SK-N-SH (cell line): ENCODE measurements at regions not wholly inside any gene's neighbourhood (a gene's known extent, or its start where the extent isn't known, plus 50 kb on each side); places are given as distances from the start of the nearest gene placed in this dataset.

Experiments used
- CTCF ChIA-PET: fragments of 300-600, 350-600 bp; formaldehyde crosslinking; extraction: SDS; loops from one replicate; lab custom pipeline; 2021; lab: Yijun Ruan, JAX
- POLR2A ChIA-PET: fragments of 350-600 bp; sonication (Branson Sonifier 250); formaldehyde crosslinking; extraction: SDS; loops from one replicate; lab custom pipeline; 2020; ENCODE audit warnings: antibody characterized with exemption, inconsistent platforms; lab: Yijun Ruan, JAX
- DNase-seq: peaks from one replicate; pipeline ENCODE4 v3.0.0; 2012
- H2AFZ ChIP-seq: fragments of 200-600 bp; sonication (generic); 2 replicates; pipeline ENCODE4 v1.8.1; 2016; ENCODE audit warnings: antibody characterized with exemption, mild to moderate bottlenecking, low read depth
- H3F3A ChIP-seq: fragments of 200-600 bp; sonication (generic); replicated peaks from 2 replicates; pipeline ENCODE3; 2016; ENCODE audit warnings: antibody characterized with exemption, mild to moderate bottlenecking; ENCODE audit not compliant: insufficient read depth
- H3K27ac ChIP-seq, 2 experiments: fragments of 200-500 bp in 1 of 2; fragments of 200-600 bp in 1 of 2; sonication (Bioruptor generic) in 1 of 2; sonication (generic), shearing (Covaris generic) in 1 of 2; 2 replicates each; pipeline versions ENCODE4 v1.5.1 to v1.6.1; 2014 to 2016; ENCODE audit warnings: low read depth in 2 of 2, inconsistent platforms in 1 of 2, low read length in 1 of 2, mild to moderate bottlenecking in 1 of 2, mixed read lengths in 1 of 2
- H3K27me3 ChIP-seq: fragments of 200-600 bp; sonication (generic), shearing (Covaris generic); 2 replicates; pipeline ENCODE4 v1.6.1; 2016; ENCODE audit warnings: mixed run types; ENCODE audit not compliant: insufficient read depth
- H3K36me3 ChIP-seq, 2 experiments: fragments of 200-500 bp in 1 of 2; fragments of 200-600 bp in 1 of 2; sonication (Bioruptor generic) in 1 of 2; sonication (generic) in 1 of 2; replicated peaks in 1 of 2; 2 replicates each; pipeline versions ENCODE3 to v1.5.1; 2014 to 2016; ENCODE audit warnings: low read length in 1 of 2, mild to moderate bottlenecking in 1 of 2; ENCODE audit not compliant: insufficient read depth in 2 of 2, control insufficient read depth in 1 of 2
- H3K4me1 ChIP-seq, 2 experiments: fragments of 200-500 bp in 1 of 2; fragments of 200-600 bp in 1 of 2; sonication (Bioruptor generic) in 1 of 2; sonication (generic), shearing (Covaris generic) in 1 of 2; 2 replicates each; pipeline versions ENCODE4 v1.5.1 to v1.6.1; 2014 to 2016; ENCODE audit warnings: low read depth in 1 of 2, low read length in 1 of 2, mixed run types in 1 of 2; ENCODE audit not compliant: insufficient read depth in 2 of 2, control insufficient read depth in 1 of 2
- H3K4me2 ChIP-seq: fragments of 200-600 bp; sonication (generic), shearing (Covaris generic); 2 replicates; pipeline ENCODE4 v1.6.1; 2017; ENCODE audit warnings: mixed run types
- H3K4me3 ChIP-seq, 2 experiments: fragments of 200-500 bp in 1 of 2; fragments of 200-600 bp in 1 of 2; sonication (Bioruptor generic) in 1 of 2; sonication (generic), shearing (Covaris generic) in 1 of 2; 2 replicates each; pipeline versions ENCODE4 v1.5.1 to v1.8.1; 2014 to 2016; ENCODE audit warnings: low read depth in 2 of 2, inconsistent platforms in 1 of 2, low read length in 1 of 2, mild to moderate bottlenecking in 1 of 2, mixed read lengths in 1 of 2, moderate library complexity in 1 of 2
- H3K79me2 ChIP-seq: fragments of 200-600 bp; sonication (generic); 2 replicates; pipeline ENCODE4 v1.8.1; 2017; ENCODE audit warnings: mild to moderate bottlenecking; ENCODE audit not compliant: insufficient read depth
- H3K9ac ChIP-seq: fragments of 200-600 bp; sonication (generic); 2 replicates; pipeline ENCODE4 v1.6.1; 2017; ENCODE audit warnings: mixed run types
- H3K9me2 ChIP-seq: fragments of 200-600 bp; sonication (generic); 2 replicates; pipeline ENCODE4 v1.6.1; 2017; ENCODE audit warnings: mixed run types
- H3K9me3 ChIP-seq: fragments of 200-600 bp; sonication (generic); 2 replicates; pipeline ENCODE4 v1.6.1; 2017; ENCODE audit warnings: mixed run types, mild to moderate bottlenecking, moderate library complexity
- H4K20me1 ChIP-seq: fragments of 200-600 bp; sonication (generic); 2 replicates; pipeline ENCODE4 v1.6.1; 2017; ENCODE audit warnings: mild to moderate bottlenecking, mixed run types; ENCODE audit not compliant: insufficient read depth
- ELF1 ChIP-seq: IDR thresholded peaks from 2 replicates; pipeline ENCODE4 v1.4.0; 2012
- EP300 ChIP-seq, 2 experiments: IDR thresholded peaks; 2 replicates each; pipeline versions ENCODE4 v1.4.0 to v1.6.1; 2012; ENCODE audit warnings: borderline replicate concordance in 1 of 2, low read depth in 1 of 2, low read length in 1 of 2
- FOSL2 ChIP-seq: IDR thresholded peaks from 2 replicates; pipeline ENCODE4 v1.4.0; 2012; ENCODE audit warnings: low read depth, mild to moderate bottlenecking, moderate library complexity, borderline replicate concordance
- FOXJ3 ChIP-seq: sonication (generic); formaldehyde crosslinking; IDR thresholded peaks from 2 replicates; pipeline ENCODE4 v1.5.1; 2020; ENCODE audit warnings: mild to moderate bottlenecking, missing genetic modification reagents
- FOXM1 ChIP-seq: IDR thresholded peaks from 2 replicates; pipeline ENCODE4 v1.4.0; 2012; ENCODE audit warnings: low read depth, mild to moderate bottlenecking
- GABPA ChIP-seq: IDR thresholded peaks from 2 replicates; pipeline ENCODE4 v1.4.0; 2012; ENCODE audit warnings: low read depth, mild to moderate bottlenecking
- GATA2 ChIP-seq: sonication (generic); formaldehyde crosslinking; IDR thresholded peaks from 2 replicates; pipeline ENCODE4 v1.5.0; 2020; ENCODE audit warnings: mild to moderate bottlenecking, missing genetic modification reagents
- JUND ChIP-seq: IDR thresholded peaks from 2 replicates; pipeline ENCODE4 v1.4.0; 2012
- MEF2A ChIP-seq: IDR thresholded peaks from 2 replicates; pipeline ENCODE4 v1.4.0; 2012; ENCODE audit warnings: low read depth, borderline replicate concordance
- MXI1 ChIP-seq: IDR thresholded peaks from 2 replicates; pipeline ENCODE4 v1.6.1; 2012; ENCODE audit warnings: mild to moderate bottlenecking, low read depth, low read length, improper control_type of control experiment
- RAD21 ChIP-seq: IDR thresholded peaks from 2 replicates; pipeline ENCODE4 v1.6.1; 2012; ENCODE audit warnings: mild to moderate bottlenecking, low read length
- RCOR1 ChIP-seq: fragments of 150-350 bp; IDR thresholded peaks from 2 replicates; pipeline ENCODE4 v1.6.1; 2017; ENCODE audit warnings: antibody characterized with exemption, low read length
- SMC3 ChIP-seq: IDR thresholded peaks from 2 replicates; pipeline ENCODE4 v1.6.1; 2012; ENCODE audit warnings: low read depth, low read length, improper control_type of control experiment
- TAF1 ChIP-seq: IDR thresholded peaks from 2 replicates; pipeline ENCODE4 v1.6.1; 2012; ENCODE audit warnings: low read depth, mild to moderate bottlenecking, low read length, moderate library complexity, borderline replicate concordance
- TEAD4 ChIP-seq: IDR thresholded peaks from 2 replicates; pipeline ENCODE4 v1.4.0; 2012; ENCODE audit warnings: mild to moderate bottlenecking, borderline replicate concordance; ENCODE audit not compliant: insufficient read depth
- YY1 ChIP-seq: IDR thresholded peaks from 2 replicates; pipeline ENCODE4 v1.4.0; 2012; ENCODE audit warnings: low read depth, mild to moderate bottlenecking
- WGBS: methylation state at CpG from one replicate; pipeline ENCODE4 v1.1.6; 2017; ENCODE audit warnings: low lambda C conversion rate; 5-methylcytosine and 5-hydroxymethylcytosine counted together
- TF ChIP-seq, protein P1 (sequence below): IDR thresholded peaks from 2 replicates; pipeline ENCODE4; 2012
- TF ChIP-seq, protein P2 (sequence below): fragments of 200-600 bp; sonication (generic); IDR thresholded peaks from 2 replicates; pipeline ENCODE4 v1.6.1; 2017; ENCODE audit warnings: antibody characterized with exemption, mild to moderate bottlenecking, moderate library complexity
- TF ChIP-seq, protein P3 (sequence below): fragments of 150-350 bp; IDR thresholded peaks from 2 replicates; pipeline ENCODE4 v1.6.1; 2016; ENCODE audit warnings: mild to moderate bottlenecking, low read depth, low read length

DNA sequence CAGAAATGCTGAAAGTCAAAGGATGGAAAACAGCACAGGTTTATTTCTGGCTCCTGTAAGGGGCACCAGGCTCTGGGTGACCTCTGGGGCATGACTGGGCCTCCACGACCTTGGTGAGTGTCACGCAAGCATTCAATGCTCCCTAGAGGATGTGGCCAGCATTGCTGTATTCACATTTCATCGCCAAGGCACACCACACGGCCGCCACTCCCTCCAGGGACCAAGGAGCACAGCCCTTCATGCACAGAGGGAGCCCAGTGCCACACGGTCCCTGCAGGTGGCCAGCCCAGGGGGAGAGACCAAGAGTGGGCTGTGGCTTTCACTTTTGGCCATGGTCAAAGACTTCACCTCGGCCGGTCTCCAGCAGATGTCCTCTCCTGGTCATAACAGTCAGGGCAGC is 137.4 kb upstream of the TNRC6C start:
- Histone ChIP-seq H2AFZ (no peak overlapping the region), H4K20me1 (no peaks in the 10 kb centered on the region), H3K9me3 (no peaks in the 10 kb centered on the region), H3K9me2 (no peaks in the 10 kb centered on the region), H3K4me1 (peaks cover 0 to 13% of the 10 kb centered on the region in 2 experiments; a peak in 1 of 4 replicates), H3K9ac (no peak overlapping the region), H3K27ac (no peak overlapping the region), H3K27me3 (no peaks in the 10 kb centered on the region), H3K79me2 (no peaks in the 10 kb centered on the region), H3F3A (no peaks in the 10 kb centered on the region), H3K4me3 (no peak overlapping the region), H3K36me3 (no peaks in the 10 kb centered on the region), H3K4me2 (no peak overlapping the region)
- DNase-seq = peak; percentile 61
- POLR2A ChIA-PET = no interaction called here
- no peak for TF ChIP-seq GABPA
- no peak for TF ChIP-seq FOXM1
- TF ChIP-seq TAF1 = no peak
- peak; percentile 31; the same call in 1 of the 2 replicates for TF ChIP-seq SMC3
- no peak for TF ChIP-seq YY1
- no peak for TF ChIP-seq TEAD4
- no peak for TF ChIP-seq MEF2A
- no peak for TF ChIP-seq GATA2
- no peak for TF ChIP-seq RCOR1
- no peak for TF ChIP-seq ELF1
- TF ChIP-seq, protein P1, sequence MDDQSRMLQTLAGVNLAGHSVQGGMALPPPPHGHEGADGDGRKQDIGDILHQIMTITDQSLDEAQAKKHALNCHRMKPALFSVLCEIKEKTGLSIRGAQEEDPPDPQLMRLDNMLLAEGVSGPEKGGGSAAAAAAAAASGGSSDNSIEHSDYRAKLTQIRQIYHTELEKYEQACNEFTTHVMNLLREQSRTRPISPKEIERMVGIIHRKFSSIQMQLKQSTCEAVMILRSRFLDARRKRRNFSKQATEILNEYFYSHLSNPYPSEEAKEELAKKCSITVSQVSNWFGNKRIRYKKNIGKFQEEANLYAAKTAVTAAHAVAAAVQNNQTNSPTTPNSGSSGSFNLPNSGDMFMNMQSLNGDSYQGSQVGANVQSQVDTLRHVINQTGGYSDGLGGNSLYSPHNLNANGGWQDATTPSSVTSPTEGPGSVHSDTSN = no peak
- TF ChIP-seq FOXJ3 (CRISPR knock-in tag) = no peak
- no peak for TF ChIP-seq FOSL2
- no peak for TF ChIP-seq MXI1
- TF ChIP-seq, protein P2, sequence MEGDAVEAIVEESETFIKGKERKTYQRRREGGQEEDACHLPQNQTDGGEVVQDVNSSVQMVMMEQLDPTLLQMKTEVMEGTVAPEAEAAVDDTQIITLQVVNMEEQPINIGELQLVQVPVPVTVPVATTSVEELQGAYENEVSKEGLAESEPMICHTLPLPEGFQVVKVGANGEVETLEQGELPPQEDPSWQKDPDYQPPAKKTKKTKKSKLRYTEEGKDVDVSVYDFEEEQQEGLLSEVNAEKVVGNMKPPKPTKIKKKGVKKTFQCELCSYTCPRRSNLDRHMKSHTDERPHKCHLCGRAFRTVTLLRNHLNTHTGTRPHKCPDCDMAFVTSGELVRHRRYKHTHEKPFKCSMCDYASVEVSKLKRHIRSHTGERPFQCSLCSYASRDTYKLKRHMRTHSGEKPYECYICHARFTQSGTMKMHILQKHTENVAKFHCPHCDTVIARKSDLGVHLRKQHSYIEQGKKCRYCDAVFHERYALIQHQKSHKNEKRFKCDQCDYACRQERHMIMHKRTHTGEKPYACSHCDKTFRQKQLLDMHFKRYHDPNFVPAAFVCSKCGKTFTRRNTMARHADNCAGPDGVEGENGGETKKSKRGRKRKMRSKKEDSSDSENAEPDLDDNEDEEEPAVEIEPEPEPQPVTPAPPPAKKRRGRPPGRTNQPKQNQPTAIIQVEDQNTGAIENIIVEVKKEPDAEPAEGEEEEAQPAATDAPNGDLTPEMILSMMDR = peak; percentile 31
- TF ChIP-seq RAD21 = peak; percentile 60
- TF ChIP-seq JUND = no peak
- TF ChIP-seq, protein P3, sequence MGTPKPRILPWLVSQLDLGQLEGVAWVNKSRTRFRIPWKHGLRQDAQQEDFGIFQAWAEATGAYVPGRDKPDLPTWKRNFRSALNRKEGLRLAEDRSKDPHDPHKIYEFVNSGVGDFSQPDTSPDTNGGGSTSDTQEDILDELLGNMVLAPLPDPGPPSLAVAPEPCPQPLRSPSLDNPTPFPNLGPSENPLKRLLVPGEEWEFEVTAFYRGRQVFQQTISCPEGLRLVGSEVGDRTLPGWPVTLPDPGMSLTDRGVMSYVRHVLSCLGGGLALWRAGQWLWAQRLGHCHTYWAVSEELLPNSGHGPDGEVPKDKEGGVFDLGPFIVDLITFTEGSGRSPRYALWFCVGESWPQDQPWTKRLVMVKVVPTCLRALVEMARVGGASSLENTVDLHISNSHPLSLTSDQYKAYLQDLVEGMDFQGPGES = no peak
- TF ChIP-seq EP300 (IDR thresholded peaks at IDR 0.05; ENCODE audit: borderline replicate concordance in 1 of 2, low read depth in 1 of 2, low read length in 1 of 2) = no peak
- WGBS = 71% methylated on average over 5 of the region's 8 CpGs
- CTCF ChIA-PET = interaction anchor here (1.1 to 2.4 kb wide), 3 partner anchors 8 to 278 kb away, joined by 3 to 10 read pairs (median 4); no protein-coding TSS in a partner anchor
